ES-I3 (cell line): ENCODE measurements at regions not wholly inside any gene's neighbourhood (a gene's known extent, or its start where the extent isn't known, plus 50 kb on each side); places are given as distances from the start of the nearest gene placed in this dataset.
A peak's percentile ranks its signal among the peaks of the same experiment; 100 is the strongest.

Experiments
- H3K36me3 ChIP-seq: 2 replicates; pipeline ENCODE4 v1.6.1; 2013; ENCODE audit warnings: mild to moderate bottlenecking, low read length, control low read depth, moderate library complexity; ENCODE audit not compliant: insufficient read depth
- H3K4me1 ChIP-seq: 2 replicates; pipeline ENCODE4 v1.6.1; 2013; ENCODE audit warnings: mild to moderate bottlenecking, control low read depth, low read length; ENCODE audit not compliant: insufficient read depth
- H3K9ac ChIP-seq: 2 replicates; pipeline ENCODE4 v1.6.1; 2013; ENCODE audit warnings: low read depth, mild to moderate bottlenecking, low read length, moderate library complexity
- H3K9me3 ChIP-seq: 2 replicates; pipeline ENCODE4 v1.6.1; 2013; ENCODE audit warnings: mild to moderate bottlenecking, low read length, moderate library complexity; ENCODE audit not compliant: control insufficient read depth, insufficient read depth

DNA sequence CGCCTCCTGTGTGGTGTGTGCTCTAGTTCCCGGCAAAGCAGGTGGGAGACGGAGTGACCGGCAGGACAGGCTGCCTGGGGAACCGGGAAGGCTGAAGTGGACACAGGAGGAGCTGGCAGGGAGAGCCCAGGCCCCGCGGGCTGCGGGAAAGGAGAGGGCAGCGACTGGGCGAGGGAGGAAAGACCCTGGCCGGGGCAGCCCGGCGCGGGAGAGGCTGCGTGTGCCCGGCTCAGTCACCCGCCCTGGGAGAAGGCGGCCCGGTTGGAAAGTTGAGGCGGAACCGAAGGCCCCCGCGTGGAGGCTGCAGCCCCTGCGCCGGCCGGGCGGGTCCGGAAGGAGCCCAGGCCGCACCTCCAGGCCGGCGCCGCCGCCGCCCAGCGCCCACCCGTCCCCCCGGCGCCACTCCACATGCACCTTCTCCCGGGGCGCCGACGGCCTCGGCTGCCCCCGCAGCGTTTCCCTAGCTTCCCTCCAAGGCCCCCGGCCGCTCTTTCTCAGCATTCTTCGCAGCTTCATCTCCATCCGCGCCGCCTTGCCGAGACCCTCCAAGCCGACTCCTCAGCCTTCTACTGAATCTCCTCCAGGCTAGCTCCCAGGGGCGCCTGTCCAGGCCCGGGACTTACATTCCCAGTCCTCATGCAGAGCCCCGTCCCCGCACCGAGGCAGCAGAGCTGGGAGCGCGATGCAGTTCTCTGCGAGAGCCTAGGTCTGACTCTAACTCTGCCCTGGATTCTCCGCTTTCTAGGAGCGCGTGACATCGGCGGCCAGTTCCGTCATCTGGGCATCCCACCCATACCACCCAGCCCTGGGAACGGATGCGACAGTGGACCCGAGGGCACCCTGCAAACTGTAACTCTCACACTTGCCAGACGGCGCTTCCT lies 152.0 kb downstream of the ERCC6L2 start:
- peak overlapping the region; percentile 50; the same call in 1 of the 2 replicates for H3K9ac ChIP-seq
- peaks cover 4% of the 10 kb centered on the region; the same call in 1 of the 2 replicates for H3K4me1 ChIP-seq
- no peaks in the 10 kb centered on the region for H3K36me3 ChIP-seq
- no peaks in the 10 kb centered on the region for H3K9me3 ChIP-seq

DNA sequence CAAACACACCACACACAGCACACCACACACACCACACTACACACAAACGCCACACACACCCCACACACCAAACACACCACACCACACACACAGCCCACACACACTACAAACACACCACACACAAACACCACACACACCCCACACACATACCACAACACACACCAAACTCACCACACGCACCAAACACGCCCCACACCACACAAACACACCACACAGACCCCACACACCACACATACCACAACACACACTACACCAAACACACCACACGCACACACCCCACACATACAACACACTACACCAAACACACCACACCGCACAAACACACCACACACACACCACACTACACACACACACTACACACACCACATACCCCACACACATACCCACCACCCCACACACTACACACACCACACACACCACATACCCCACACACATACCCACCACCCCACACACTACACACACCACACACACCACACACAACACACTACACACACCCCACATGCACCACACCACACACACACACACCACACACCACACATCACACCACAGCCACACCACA lies 151.2 kb downstream of the ERCC6L2 start:
- Histone ChIP-seq H3K4me1 (peaks cover 4% of the 10 kb centered on the region; the same call in 1 of the 2 replicates), H3K36me3 (no peaks in the 10 kb centered on the region), H3K9ac (peak overlapping the region; percentile 50; the same call in 1 of the 2 replicates), H3K9me3 (no peaks in the 10 kb centered on the region)

DNA sequence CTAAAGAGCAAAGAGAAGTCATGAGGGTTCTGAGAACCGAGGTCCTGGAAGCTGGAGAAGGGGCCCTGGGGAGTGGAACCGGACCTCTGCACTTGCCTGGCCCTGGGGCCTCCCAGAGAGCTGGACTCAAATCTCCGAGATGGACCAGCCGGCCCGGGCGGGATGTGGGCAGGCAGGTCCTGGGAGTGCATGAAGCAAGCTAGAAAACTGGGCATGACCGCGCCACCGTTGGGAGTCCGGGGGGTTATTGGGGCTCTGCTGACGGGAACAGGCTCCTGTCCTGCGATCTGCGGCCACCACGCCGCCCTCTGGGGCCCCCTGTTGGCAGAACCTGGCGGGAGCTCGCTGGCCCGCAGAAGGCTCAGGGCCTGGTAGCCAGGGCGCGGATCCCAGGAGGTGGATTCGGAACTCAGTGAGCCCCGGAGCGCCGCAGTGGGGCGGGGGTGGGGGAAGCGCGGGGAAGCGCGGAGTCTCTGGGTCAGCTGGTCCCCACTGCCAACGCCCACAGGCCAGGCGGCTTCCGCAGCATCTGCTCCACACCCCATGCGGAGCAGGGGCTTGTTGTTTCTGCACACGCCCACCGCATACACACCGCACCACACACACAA lies 150.6 kb downstream of the ERCC6L2 start:
- peaks cover 4% of the 10 kb centered on the region; the same call in 1 of the 2 replicates for H3K4me1 ChIP-seq

DNA sequence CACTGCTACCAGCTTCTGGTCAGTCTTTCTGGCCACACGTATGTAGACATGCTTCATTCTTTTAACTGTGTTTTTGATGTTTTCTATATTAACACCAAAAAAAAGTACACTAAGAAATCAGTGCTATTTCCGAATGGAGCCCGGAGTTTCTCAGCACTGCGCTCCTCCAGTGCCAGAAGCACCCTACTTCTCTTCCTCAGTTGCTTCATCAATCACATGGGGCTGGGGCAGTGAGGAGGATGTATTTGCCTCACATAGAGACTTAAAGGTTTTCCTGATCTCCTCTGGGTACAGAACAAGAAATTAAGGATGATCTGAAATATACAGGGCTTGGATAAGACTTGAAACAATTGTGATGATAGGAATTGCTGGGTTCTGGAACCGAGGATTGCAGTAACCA lies 148.0 kb downstream of the ERCC6L2 start:
- no peaks in the 10 kb centered on the region for H3K36me3 ChIP-seq
- H3K9me3 ChIP-seq = no peaks in the 10 kb centered on the region
- H3K4me1 ChIP-seq = peaks cover 7% of the 10 kb centered on the region; the same call in 1 of the 2 replicates
- H3K9ac ChIP-seq = no peak overlapping the region

More for the DNA sequence above, 150.6 kb downstream of the ERCC6L2 start:
- no peaks in the 10 kb centered on the region for H3K9me3 ChIP-seq
- H3K36me3 ChIP-seq = no peaks in the 10 kb centered on the region
- peak overlapping the region; percentile 34; the same call in 1 of the 2 replicates for H3K9ac ChIP-seq

DNA sequence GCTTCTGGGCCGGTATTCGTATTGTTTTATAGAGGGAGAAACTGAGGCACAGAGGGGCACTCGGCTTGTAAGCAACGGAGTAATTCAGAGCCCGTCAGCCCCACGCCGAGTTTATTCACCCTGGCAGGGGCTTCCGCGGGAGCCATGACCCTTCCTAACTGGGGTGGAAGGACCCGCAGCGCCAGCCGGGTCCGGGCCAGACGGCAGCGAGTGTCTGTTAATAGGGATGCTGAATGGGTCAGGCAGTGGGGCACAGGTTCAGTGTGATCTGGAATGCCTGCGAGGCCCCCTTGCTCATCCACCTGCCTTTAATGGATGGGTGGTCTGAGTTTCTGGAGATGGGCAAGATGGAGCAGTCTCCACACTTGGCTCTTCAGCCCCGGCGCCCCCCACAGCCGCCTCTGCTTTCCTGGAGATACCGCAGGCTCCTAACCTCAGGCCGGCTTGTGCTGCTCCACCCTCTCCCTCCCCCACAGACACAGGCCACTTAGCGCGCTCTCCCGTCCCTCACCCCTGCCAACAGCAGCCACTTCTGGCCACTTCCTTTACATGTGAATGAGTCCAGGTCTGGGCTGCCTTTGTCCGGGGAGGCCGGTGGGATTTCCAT lies 147.1 kb downstream of the ERCC6L2 start:
- Histone ChIP-seq H3K4me1 (peaks cover 7% of the 10 kb centered on the region; the same call in 1 of the 2 replicates), H3K36me3 (no peaks in the 10 kb centered on the region), H3K9me3 (no peaks in the 10 kb centered on the region), H3K9ac (peak overlapping the region; percentile 70)

DNA sequence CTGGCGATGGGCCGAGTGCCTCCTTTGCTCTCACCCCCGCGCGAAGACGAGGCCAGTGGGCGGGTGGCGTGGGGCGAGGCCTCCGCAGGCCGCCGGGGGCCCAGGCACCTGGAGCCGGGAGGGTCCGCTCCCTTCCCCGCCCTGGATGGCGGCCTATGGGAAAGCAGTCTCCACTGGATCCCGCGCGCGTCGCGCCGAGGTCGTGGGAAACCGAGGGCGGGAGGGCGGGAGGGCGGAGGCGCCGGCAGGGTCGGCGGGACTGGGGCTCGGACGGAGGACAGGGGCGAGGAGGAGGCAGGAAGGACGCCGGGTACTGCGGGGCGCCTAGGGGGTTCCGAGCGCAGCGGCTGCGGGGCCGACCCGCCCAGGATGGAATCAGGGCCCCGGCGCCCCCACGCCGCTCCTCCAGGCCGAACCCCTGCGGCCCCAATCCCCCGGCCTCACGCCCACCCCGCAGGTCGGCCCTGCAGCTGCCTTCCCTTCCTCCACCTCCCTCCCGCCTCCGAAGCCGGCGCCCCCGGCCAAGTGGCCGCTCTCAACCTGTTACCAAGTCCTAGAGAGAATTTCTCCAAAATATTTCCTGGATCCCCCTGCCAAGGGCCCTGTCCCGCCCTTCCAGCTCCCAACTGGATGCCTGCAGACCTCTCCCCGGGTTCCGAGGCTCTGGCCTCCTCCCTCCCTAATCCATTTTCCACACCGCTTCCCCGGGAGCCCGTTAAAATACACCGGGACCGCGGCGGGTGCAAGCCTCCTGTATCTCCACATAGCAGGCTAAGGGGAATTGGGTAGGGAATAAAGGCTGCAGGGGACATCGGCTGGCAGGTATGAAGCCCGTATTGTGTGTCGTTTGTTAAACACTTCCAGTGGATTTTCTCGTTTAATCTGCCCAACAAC lies 146.3 kb downstream of the ERCC6L2 start:
- Histone ChIP-seq H3K9ac (peak overlapping the region; percentile 70), H3K4me1 (peaks cover 7% of the 10 kb centered on the region; the same call in 1 of the 2 replicates), H3K36me3 (no peaks in the 10 kb centered on the region), H3K9me3 (no peaks in the 10 kb centered on the region)

DNA sequence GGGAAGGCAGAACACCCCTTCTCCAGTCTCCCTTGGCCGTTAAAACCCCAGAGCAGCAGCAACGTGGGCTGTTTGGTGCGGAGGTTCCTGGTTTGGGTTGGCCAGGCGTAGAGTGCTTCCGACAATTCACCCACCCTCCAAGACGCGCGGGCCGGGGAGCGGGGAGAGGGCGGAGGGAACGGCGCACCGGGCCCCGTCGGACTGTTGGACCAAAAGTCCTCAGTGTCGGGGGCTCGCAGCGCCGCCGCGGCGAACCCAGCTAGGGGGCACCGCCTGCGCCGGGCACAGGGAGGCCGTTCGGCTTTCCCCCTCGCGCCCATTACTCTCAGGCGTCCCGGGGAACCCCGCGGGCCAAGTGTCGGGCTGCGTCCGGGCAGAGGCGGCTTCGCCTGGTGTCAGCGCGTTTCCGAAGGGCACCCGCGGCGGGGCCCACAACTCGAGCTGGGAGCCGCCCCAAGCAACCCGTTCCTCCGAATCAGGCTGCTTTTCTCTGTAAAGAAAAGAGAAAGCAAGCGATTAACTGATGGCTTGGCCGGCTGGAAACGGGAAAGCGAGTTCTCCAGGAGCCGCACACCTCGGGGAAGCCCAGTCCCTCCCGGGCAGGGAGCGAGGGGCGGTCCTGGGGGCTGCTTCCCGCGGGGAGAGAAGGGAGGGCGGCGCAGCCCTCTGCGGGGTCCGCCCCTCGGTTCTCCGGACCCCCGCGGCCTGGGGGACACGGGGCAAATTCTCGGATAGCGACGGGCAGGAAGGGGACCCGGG lies 145.5 kb downstream of the ERCC6L2 start:
- peak overlapping the region; percentile 70 for H3K9ac ChIP-seq
- 0 out of 2 replicates have a peak, but pooled peaks cover 3% of the 10 kb centered on the region for H3K4me1 ChIP-seq
- no peaks in the 10 kb centered on the region for H3K36me3 ChIP-seq
- H3K9me3 ChIP-seq = no peaks in the 10 kb centered on the region

DNA sequence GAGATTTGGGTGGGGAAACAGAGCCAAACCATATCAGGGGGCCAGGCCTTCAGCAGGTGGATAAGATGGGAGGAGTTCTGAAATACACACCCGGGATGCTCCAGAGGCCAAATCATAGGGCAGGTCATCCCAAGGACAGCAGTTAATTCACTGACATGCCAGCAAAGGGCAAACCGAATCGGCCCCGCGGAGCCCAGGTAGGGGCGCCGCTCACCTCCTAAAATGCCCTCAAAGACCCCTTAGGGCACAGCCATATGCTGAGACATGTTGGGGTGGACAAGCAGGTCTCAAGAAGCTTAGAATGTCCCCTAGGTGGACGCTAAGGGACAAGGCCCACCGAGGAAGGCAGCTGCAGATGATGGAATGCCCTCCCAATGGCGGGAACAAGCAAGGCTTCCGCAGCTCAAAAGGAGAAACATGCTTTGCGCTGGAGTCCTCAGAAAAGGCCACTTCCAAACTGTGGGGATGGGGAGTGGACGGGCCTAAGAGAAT lies 144.9 kb downstream of the ERCC6L2 start:
- Histone ChIP-seq H3K4me1 (0 out of 2 replicates have a peak, but pooled peaks cover 3% of the 10 kb centered on the region), H3K9ac (peak overlapping the region; percentile 70)

More for the DNA sequence above, 144.9 kb downstream of the ERCC6L2 start:
- no peaks in the 10 kb centered on the region for H3K9me3 ChIP-seq
- no peaks in the 10 kb centered on the region for H3K36me3 ChIP-seq
